ENCODE measurements at regions not wholly inside any gene's neighbourhood (a gene's known extent, or its start where the extent isn't known, plus 50 kb on each side); places are given as distances from the start of the nearest gene placed in this dataset.

GRCh38 chr1:11596295-11596694, 57.9 kb downstream of the FBXO2 start:
- no peak overlapping the region for H3K4me3 ChIP-seq (ENCODE audit: low read length)
- no peaks in the 10 kb centered on the region for H3K4me1 ChIP-seq (ENCODE audit: control insufficient read depth, insufficient read depth, low read length)
- H3K9ac ChIP-seq (ENCODE audit: low read length), result no peak overlapping the region
- no peak for DNase-seq (ENCODE audit: low read depth)
- H3K36me3 ChIP-seq (ENCODE audit: control insufficient read depth, insufficient read depth, low read length, severe bottlenecking), result no peaks in the 10 kb centered on the region
- H3K27me3 ChIP-seq (replicated peaks; ENCODE audit: control insufficient read depth, insufficient read depth, low read length), result peaks cover 42% of the 10 kb centered on the region
- peaks cover 10% of the 10 kb centered on the region for H3K9me3 ChIP-seq (ENCODE audit: control insufficient read depth, low read length)

DNA sequence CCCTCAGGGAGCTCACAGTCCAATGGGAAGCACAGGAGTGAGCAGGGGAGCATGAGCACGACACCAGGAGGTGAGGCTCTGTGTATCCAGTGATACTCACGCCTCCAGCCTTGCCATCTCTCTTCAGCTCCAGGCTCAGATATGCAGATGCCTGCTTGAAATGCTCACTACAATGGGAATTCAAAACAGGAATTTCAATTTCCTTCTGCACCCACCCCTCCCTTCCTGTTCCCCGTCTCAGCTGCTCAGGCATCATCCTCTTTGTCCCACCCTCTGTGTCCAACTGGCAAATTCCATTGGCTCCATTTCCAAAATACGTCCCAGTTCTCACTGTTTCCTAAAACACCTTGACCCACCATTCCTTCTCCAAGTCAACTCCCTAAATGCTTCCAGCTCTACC, 58.9 kb downstream of the FBXO2 start:
- Histone ChIP-seq H3K27me3 (replicated peaks; ENCODE audit: control insufficient read depth, insufficient read depth, low read length) (peaks cover 33% of the 10 kb centered on the region), H3K36me3 (ENCODE audit: control insufficient read depth, insufficient read depth, low read length, severe bottlenecking) (no peaks in the 10 kb centered on the region), H3K4me1 (ENCODE audit: control insufficient read depth, insufficient read depth, low read length) (no peaks in the 10 kb centered on the region), H3K9me3 (ENCODE audit: control insufficient read depth, low read length) (peaks cover 12% of the 10 kb centered on the region), H3K9ac (ENCODE audit: low read length) (no peak overlapping the region), H3K4me3 (ENCODE audit: low read length) (no peak overlapping the region)
- no peak for DNase-seq (ENCODE audit: low read depth)

DNA sequence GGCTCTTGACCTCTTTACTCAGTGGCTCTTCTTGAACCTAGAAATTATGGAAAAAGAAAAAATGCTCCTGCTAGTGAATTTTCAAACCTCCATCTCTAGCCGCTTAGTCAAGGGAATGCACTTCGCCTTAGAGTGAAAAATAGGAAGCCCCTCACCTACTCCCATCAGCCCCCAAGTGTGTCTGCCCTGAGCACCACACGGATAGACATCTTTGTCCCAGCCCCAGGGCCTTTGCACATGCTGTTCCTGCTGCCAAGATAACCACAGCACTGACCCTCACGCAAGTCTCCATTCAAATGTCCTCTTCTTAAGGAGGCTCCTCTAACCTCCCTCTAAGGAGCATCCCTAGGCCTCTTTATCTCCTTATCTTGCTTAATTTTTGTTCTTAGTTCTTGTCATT, 59.6 kb downstream of the FBXO2 start:
- H3K9ac ChIP-seq (ENCODE audit: low read length), result no peak overlapping the region
- H3K4me1 ChIP-seq (ENCODE audit: control insufficient read depth, insufficient read depth, low read length), result no peaks in the 10 kb centered on the region
- no peaks in the 10 kb centered on the region for H3K36me3 ChIP-seq (ENCODE audit: control insufficient read depth, insufficient read depth, low read length, severe bottlenecking)
- peaks cover 33% of the 10 kb centered on the region for H3K27me3 ChIP-seq (replicated peaks; ENCODE audit: control insufficient read depth, insufficient read depth, low read length)
- H3K4me3 ChIP-seq (ENCODE audit: low read length), result no peak overlapping the region
- peaks cover 12% of the 10 kb centered on the region for H3K9me3 ChIP-seq (ENCODE audit: control insufficient read depth, low read length)
- DNase-seq (ENCODE audit: low read depth), result no peak

DNA sequence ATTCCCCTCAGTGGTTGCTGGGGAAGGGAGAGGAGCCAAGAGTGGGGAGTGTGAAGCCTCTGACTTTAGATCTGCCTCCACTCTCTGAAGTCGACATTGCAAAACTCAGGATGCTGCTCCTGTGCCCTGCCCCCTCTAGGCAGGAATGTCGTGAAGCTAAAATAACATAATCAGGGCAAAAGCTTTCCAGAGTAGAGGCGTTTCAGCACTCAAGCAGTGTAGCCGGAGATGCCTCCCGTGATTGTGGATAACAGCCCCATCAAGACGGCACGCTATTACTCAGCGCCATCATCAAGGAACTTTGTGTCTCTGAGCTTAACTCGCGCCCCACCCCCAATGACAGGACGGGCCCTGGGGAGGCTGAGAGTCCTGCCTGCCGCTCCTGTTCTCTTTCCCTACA, 60.0 kb downstream of the FBXO2 start:
- Histone ChIP-seq H3K4me3 (ENCODE audit: low read length) (no peak overlapping the region), H3K4me1 (ENCODE audit: control insufficient read depth, insufficient read depth, low read length) (no peaks in the 10 kb centered on the region), H3K36me3 (ENCODE audit: control insufficient read depth, insufficient read depth, low read length, severe bottlenecking) (no peaks in the 10 kb centered on the region), H3K9ac (ENCODE audit: low read length) (no peak overlapping the region), H3K9me3 (ENCODE audit: control insufficient read depth, low read length) (peaks cover 12% of the 10 kb centered on the region), H3K27me3 (replicated peaks; ENCODE audit: control insufficient read depth, insufficient read depth, low read length) (peaks cover 29% of the 10 kb centered on the region)
- DNase-seq (ENCODE audit: low read depth), result peak; percentile 22

- Histone ChIP-seq H3K9me3 (ENCODE audit: control insufficient read depth, low read length) (peaks cover 12% of the 10 kb centered on the region), H3K4me3 (ENCODE audit: low read length) (no peak overlapping the region), H3K36me3 (ENCODE audit: control insufficient read depth, insufficient read depth, low read length, severe bottlenecking) (no peaks in the 10 kb centered on the region), H3K27me3 (replicated peaks; ENCODE audit: control insufficient read depth, insufficient read depth, low read length) (peaks cover 32% of the 10 kb centered on the region), H3K4me1 (ENCODE audit: control insufficient read depth, insufficient read depth, low read length) (no peaks in the 10 kb centered on the region), H3K9ac (ENCODE audit: low read length) (no peak overlapping the region)
- DNase-seq (ENCODE audit: low read depth), result no peak
These were observed 61.5 kb downstream of the FBXO2 start for GRCh38 chr1:11592752-11593151.

- no peak for DNase-seq (ENCODE audit: low read depth)
- H3K4me3 ChIP-seq (ENCODE audit: low read length), result no peak overlapping the region
- no peaks in the 10 kb centered on the region for H3K36me3 ChIP-seq (ENCODE audit: control insufficient read depth, insufficient read depth, low read length, severe bottlenecking)
- no peaks in the 10 kb centered on the region for H3K4me1 ChIP-seq (ENCODE audit: control insufficient read depth, insufficient read depth, low read length)
- H3K9ac ChIP-seq (ENCODE audit: low read length), result no peak overlapping the region
- peaks cover 18% of the 10 kb centered on the region for H3K9me3 ChIP-seq (ENCODE audit: control insufficient read depth, low read length)
- H3K27me3 ChIP-seq (replicated peaks; ENCODE audit: control insufficient read depth, insufficient read depth, low read length), result peaks cover 42% of the 10 kb centered on the region
These were observed 63.8 kb downstream of the FBXO2 start for GRCh38 chr1:11590395-11590794.

Data from adipocyte (in vitro differentiated cells).